Effector memory CD4-positive, alpha-beta T cell (primary cell): ENCODE measurements at regions not wholly inside any gene's neighbourhood (a gene's known extent, or its start where the extent isn't known, plus 50 kb on each side); places are given as distances from the start of the nearest gene placed in this dataset.

ENCODE experiments used
- DNase-seq, 3 donors: peaks; one replicate each; pipeline ENCODE4 v3.0.0-alpha.2; 2020
- H3K27ac ChIP-seq: 2 replicates; pipeline ENCODE4 v1.7.0; 2013; ENCODE audit warnings: mild to moderate bottlenecking, low read length, moderate library complexity; ENCODE audit not compliant: insufficient read depth, poor library complexity, severe bottlenecking
- H3K27me3 ChIP-seq: replicated peaks from 2 replicates; pipeline ENCODE4 v1.7.0; 2013; ENCODE audit warnings: mild to moderate bottlenecking, low read length; ENCODE audit not compliant: insufficient read depth, control insufficient read depth, poor library complexity, severe bottlenecking
- H3K36me3 ChIP-seq: 2 replicates; pipeline ENCODE4 v1.7.0; 2013; ENCODE audit warnings: mild to moderate bottlenecking, low read length, moderate library complexity; ENCODE audit not compliant: control insufficient read depth, insufficient read depth
- H3K4me1 ChIP-seq: 2 replicates; pipeline ENCODE4 v1.7.0; 2013; ENCODE audit warnings: low read length, mild to moderate bottlenecking; ENCODE audit not compliant: control insufficient read depth, insufficient read depth, poor library complexity, severe bottlenecking
- H3K4me3 ChIP-seq: 2 replicates; pipeline ENCODE4 v1.7.0; 2013; ENCODE audit warnings: low read length, low read depth, mild to moderate bottlenecking; ENCODE audit not compliant: insufficient read depth, poor library complexity, severe bottlenecking
- H3K9me3 ChIP-seq: 2 replicates; pipeline ENCODE4 v1.7.0; 2013; ENCODE audit warnings: mild to moderate bottlenecking, low read length, moderate library complexity; ENCODE audit not compliant: control insufficient read depth

DNA sequence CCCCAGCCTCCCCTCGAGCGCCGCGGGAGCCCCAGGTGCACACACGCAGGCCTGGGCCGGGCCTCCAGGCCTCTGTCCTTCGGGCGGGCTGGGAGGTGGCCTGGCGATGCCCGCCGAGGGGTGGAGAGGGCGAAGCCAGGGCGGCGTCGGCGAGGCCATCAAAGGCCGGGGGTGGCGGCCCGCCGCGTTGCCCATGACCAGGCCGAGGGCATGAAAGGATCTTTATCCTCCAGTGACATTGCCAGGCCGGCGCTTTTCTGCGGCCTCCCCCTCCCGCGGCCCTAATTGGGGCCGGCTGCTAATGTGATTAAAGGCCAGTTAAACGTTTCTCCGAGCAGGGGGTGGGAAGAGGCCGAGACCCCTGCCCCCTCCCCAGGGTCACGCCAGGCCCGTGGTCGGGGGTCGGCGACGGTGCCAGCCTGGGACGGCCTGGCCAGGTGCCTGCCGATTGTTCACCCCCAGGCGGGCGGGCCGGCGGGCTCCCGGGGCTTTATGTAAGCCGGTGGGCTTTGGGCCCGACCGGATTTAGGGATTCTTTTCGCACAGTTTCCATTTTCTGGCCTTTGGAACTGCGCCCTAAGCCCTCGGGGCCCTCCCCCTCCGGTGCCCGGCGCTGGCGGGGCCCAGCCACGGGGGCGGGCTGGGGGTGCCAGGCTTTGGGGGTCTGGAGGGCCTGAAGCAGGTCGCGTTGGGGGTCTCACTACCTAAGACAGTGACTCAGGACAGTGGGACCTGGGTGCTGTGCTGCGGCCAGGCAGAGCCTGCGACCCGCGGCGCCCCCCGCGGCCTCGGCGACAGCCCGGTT lies 103.2 kb upstream of the DIO3 start:
- Histone ChIP-seq H3K27ac (no peak overlapping the region), H3K36me3 (no peaks in the 10 kb centered on the region), H3K4me1 (peaks cover 8% of the 10 kb centered on the region), H3K27me3 (peaks cover 43% of the 10 kb centered on the region), H3K9me3 (no peaks in the 10 kb centered on the region), H3K4me3 (no peak overlapping the region)
- no peak for DNase-seq

DNA sequence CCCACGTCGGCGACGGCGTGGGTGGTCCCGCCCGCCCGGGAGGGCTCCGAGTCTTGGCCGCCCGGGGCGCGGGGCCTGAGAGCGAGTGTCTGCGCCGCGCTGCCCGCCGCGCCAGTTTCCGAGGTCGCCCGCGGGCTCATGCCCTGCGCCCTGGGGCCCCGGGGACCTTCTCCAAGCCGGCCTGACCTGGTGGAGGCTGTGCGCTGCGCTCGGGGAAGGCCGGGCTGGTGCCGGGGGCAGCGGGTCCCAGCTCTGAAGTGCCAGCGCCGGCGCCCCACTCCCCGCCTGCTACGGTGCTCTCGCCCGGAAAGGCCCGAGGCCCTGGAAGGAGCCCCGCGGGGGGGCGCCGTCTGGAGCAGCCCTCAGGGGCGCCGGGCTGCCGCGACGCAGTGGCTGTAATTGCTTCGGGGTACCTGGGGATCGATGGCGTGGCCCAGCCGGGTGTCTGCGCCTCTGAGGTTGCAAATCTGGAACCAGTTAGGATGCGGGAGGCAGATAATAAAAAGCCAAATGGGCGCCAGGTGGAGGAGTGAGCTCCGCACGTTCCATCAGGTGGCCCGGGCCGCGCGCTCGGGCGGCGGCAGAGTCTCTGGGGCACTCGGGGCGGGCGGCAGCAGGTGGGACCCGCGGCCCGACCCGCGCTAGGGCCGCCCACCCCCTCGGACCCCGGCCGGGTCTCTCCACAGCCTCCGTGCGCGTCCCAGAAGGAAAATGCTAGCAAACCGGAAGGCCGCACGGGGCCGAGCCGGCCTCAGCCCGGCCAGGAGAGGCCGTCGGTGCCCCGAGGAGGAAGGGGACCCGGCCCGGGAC lies 102.3 kb upstream of the DIO3 start:
- no peak overlapping the region for H3K27ac ChIP-seq

DNA sequence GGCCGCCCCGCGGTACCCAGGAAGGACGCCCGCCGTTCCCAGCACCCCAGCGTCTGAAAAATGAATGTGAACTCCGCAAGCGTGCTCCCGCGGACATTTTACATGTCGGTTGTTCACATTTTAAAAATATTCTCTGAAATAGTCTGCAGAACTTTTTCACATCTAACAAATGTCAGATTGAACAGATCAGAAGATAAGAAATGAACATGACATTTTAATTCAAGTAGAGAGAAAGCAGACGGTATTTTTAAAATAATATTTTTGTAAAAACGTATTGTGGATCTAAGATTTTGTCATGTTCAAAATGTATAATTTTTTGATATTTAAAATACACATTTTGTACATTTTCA lies 101.8 kb upstream of the DIO3 start:
- no peaks in the 10 kb centered on the region for H3K9me3 ChIP-seq
- no peak overlapping the region for H3K4me3 ChIP-seq
- H3K27ac ChIP-seq = no peak overlapping the region
- no peaks in the 10 kb centered on the region for H3K36me3 ChIP-seq
- DNase-seq = no peak
- peaks cover 43% of the 10 kb centered on the region for H3K27me3 ChIP-seq
- H3K4me1 ChIP-seq = peaks cover 8% of the 10 kb centered on the region

More for the DNA sequence above, 102.3 kb upstream of the DIO3 start:
- DNase-seq = no peak
- Histone ChIP-seq H3K4me1 (peaks cover 8% of the 10 kb centered on the region), H3K36me3 (no peaks in the 10 kb centered on the region), H3K9me3 (no peaks in the 10 kb centered on the region), H3K4me3 (no peak overlapping the region), H3K27me3 (peaks cover 43% of the 10 kb centered on the region)

DNA sequence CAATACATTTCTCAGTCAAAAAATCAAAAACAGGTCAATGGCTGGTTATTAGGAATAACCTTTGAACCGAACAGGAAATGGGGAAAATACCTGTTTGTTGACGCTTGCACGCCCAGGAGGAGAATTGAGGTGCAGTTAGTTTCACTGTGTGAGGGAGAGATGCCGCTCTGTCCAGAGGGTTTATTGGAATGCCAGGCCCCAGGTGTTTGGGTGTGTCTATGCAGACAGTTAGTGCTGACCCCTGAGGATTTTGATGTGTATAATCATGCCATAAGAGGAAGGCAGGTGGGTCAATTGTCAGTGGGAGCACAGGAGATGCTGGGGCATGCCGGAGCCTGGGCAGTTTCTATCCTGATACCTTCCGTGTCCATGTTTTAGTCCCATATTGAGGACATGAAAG lies 100.8 kb upstream of the DIO3 start:
- peaks cover 36% of the 10 kb centered on the region for H3K27me3 ChIP-seq
- no peak overlapping the region for H3K27ac ChIP-seq
- H3K9me3 ChIP-seq = no peaks in the 10 kb centered on the region
- no peak for DNase-seq
- H3K4me3 ChIP-seq = no peak overlapping the region
- H3K36me3 ChIP-seq = no peaks in the 10 kb centered on the region
- peaks cover 8% of the 10 kb centered on the region for H3K4me1 ChIP-seq

DNA sequence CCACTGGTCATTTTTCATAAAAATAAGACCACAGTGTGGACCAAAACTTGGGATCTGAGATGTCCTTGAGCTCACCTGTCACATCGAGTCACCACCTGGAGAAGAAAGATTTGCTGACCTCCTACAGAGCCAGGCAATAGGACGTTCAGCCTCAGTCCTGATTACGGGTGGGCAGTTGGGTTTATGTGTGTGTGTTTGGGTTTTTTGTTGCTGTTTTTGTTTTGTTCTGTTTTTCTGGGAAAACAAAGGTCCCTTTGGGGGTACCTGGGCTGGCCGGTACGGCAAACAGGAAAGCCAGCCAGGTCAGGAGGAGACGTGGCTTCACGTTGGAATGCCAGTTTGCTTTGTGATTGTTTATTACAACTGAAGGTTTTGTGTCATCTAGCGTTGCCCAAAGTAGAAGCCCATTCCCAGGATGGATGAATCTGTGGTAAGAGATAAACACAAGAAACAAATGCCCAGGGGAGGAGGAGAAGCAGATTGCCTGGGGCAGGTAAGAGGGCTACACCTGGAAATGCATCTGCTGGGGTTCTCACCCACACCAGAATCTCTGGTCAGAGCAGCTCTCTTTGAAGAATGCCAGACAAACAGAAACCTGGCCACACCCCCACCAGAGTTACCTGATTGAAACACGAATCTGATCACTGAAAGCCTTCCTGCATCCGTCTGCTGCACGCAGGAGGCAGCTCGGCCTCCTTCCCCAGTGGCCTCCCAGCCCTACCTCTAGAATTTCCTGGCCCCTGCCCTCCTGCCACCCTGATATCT lies 100.1 kb upstream of the DIO3 start:
- H3K4me1 ChIP-seq = peaks cover 8% of the 10 kb centered on the region
- H3K27me3 ChIP-seq = peaks cover 30% of the 10 kb centered on the region
- H3K27ac ChIP-seq = no peak overlapping the region
- no peak overlapping the region for H3K4me3 ChIP-seq
- no peaks in the 10 kb centered on the region for H3K9me3 ChIP-seq
- DNase-seq = no peak
- no peaks in the 10 kb centered on the region for H3K36me3 ChIP-seq

DNA sequence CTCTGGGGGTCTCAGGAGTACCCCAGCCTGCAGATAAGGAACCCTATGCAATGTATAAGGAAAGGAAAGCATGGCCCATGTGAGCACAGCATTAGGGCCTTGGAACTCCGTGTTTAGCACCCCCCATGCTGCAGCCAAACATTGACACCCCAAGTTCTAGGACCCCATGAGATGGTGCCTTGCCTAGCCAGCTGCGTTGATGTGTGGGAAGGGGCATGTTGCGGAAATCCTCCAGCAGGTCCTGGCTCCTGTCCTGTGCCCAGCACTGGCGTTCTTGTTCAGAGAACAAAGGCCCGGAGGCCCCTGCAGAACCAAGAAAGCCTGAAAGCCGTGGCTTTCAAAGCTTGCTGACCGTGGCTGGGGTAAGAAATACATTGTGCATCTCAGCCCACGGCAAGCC lies 99.4 kb upstream of the DIO3 start:
- H3K27ac ChIP-seq = no peak overlapping the region
- H3K9me3 ChIP-seq = no peaks in the 10 kb centered on the region
- H3K4me3 ChIP-seq = no peak overlapping the region
- DNase-seq = no peak
- H3K27me3 ChIP-seq = peaks cover 24% of the 10 kb centered on the region
- H3K36me3 ChIP-seq = no peaks in the 10 kb centered on the region
- peaks cover 8% of the 10 kb centered on the region for H3K4me1 ChIP-seq

DNA sequence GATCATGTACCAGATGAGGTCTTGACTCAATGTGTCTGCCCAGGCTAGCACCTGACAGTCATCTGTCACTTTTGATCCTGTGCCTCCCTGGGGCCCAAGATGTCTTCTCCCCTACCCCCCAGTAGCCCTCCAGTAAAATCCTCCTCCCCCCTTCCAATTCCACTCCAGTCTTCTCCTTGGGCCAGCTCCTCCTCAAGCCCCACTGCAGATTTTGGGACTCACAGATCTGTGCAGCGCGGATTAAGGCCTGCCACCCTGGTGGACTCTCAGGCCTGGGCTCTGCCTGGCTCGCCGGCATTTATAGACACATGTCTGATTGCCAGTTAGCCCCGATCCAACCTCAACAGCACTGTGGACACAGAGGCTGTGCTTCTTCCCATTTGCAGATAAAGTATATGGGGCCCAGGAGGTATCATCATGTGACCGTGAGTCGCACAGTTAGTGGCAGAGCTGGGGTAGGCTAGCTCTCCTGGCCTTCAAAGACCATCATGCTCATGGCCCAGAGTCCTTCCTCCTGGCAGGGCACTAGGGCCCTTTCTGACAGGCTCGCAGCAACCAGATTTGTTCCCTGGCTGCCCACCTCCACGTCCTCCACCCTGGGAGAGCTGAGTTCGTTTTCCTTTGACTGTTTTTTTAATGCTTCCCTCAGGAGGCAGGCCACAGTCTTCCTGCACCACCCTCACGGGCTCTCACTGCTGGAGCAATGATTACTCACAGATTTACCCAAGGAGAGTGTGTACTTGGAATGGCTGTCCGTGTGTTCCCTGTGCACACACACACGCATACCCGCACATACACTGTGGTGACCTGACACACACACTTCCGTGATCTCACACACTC lies 98.3 kb upstream of the DIO3 start:
- no peak overlapping the region for H3K4me3 ChIP-seq
- H3K4me1 ChIP-seq = peaks cover 8% of the 10 kb centered on the region
- H3K27me3 ChIP-seq = peaks cover 24% of the 10 kb centered on the region
- H3K27ac ChIP-seq = no peak overlapping the region
- no peaks in the 10 kb centered on the region for H3K9me3 ChIP-seq
- DNase-seq = no peak
- H3K36me3 ChIP-seq = no peaks in the 10 kb centered on the region

DNA sequence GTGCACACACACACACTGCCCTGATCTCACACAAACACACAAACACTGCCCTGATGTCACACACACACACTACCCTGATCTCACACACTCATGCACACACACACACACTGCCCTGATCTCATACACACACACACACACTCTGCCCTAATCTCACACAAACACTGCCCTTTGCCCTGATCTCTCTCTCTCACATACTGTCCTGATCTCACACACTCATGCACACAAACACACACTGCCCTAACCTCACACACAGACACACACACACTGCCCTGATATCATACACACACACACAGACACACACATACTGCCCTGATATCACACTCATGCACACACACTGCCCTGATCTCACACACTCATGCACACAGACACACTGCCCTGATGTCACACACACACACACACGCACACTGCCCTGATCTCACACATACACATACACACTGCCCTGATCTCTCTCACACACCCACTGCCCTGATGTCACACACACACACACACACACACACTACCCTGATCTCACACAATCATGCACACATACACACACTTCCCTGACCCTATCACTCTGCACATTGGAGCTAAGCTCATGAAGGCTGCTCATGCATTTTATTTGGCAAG lies 97.6 kb upstream of the DIO3 start:
- H3K27ac ChIP-seq = no peak overlapping the region
- peaks cover 8% of the 10 kb centered on the region for H3K4me1 ChIP-seq
- no peak for DNase-seq
- H3K27me3 ChIP-seq = peaks cover 22% of the 10 kb centered on the region
- H3K4me3 ChIP-seq = no peak overlapping the region
- H3K9me3 ChIP-seq = no peaks in the 10 kb centered on the region
- H3K36me3 ChIP-seq = no peaks in the 10 kb centered on the region

DNA sequence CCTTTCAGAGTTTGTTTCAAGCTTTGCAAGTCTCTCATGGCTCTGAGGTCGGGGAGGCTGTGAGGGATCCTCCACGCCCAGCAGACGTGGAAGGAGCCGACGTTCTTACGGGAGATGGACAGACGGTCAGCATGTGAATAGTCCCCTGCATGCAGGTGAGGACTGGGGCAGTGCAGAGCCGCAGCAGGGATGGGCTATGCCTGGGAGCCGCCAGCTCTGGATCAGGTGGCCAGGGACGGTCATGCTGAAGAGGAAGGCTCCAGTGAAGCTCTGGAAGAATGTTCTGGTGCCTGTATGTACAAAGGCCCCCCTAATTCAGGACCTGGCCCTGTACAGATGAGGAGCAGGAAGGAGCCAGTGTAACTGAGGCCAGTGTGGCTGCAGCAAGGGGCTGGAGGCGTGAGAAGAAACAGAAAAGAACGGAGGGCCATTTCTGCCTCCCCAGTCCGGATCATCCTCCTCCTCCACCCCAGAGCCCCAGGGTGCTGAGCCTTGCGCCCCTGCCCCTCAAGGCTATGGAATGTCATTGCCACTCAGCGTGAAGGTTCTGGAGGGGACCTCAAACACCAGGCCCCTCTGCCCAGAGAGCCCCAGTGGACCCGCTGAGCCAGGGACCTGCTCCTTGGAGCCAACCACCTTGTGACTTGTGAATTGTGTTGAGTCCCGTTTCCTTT lies 96.8 kb upstream of the DIO3 start:
- H3K4me3 ChIP-seq = no peak overlapping the region
- H3K4me1 ChIP-seq = peaks cover 1% of the 10 kb centered on the region
- peaks cover 15% of the 10 kb centered on the region for H3K27me3 ChIP-seq
- DNase-seq = no peak
- H3K36me3 ChIP-seq = no peaks in the 10 kb centered on the region
- no peaks in the 10 kb centered on the region for H3K9me3 ChIP-seq
- H3K27ac ChIP-seq = no peak overlapping the region
